Panc1 (cell line): ENCODE measurements at regions not wholly inside any gene's neighbourhood (a gene's known extent, or its start where the extent isn't known, plus 50 kb on each side); places are given as distances from the start of the nearest gene placed in this dataset.
"Not testable (repeated sequence)": the region's sequence is repeated elsewhere in the genome, so short reads cannot be mapped to it uniquely, and the experiment has no call there.

ENCODE experiments used
- ATAC-seq: fragments of 200-7000 bp; cut with Tn5 transposase; 2 replicates; pipeline ENCODE4 v1.9.1; 2020; ENCODE audit warnings: mild to moderate bottlenecking, moderate library complexity
- BruUV-seq: library from RNA; stranded (reverse); fragments of 400-500 nt; replicated peaks from 2 replicates; lab custom pipeline; 2021; lab: Mats Ljungman, UMichigan
- CTCF ChIA-PET: fragments of 300-600 bp; sonication (Branson Sonifier 250); formaldehyde crosslinking; loops from one replicate; lab custom pipeline; 2022; ENCODE audit warnings: antibody characterized with exemption; lab: Charles Lee
- POLR2A ChIA-PET: fragments of 300-600 bp; sonication (Branson Sonifier 250); formaldehyde crosslinking; loops from one replicate; lab custom pipeline; 2022; ENCODE audit warnings: antibody characterized with exemption; lab: Charles Lee
- DNase-seq: peaks from one replicate; pipeline ENCODE4 v3.0.0-alpha.2; 2010; ENCODE audit warnings: low read depth, low spot score
- H3K27ac ChIP-seq: 2 replicates; pipeline ENCODE4 v1.5.1; 2011; ENCODE audit warnings: mild to moderate bottlenecking, low read length, inconsistent platforms
- H3K27me3 ChIP-seq: fragments of 200-500 bp; sonication (Bioruptor generic); 2 replicates; pipeline ENCODE4 v1.6.0; 2014; ENCODE audit warnings: low read length, inconsistent platforms; ENCODE audit not compliant: control insufficient read depth, insufficient read depth
- H3K36me3 ChIP-seq: fragments of 200-500 bp; sonication (Bioruptor generic); 2 replicates; pipeline ENCODE4 v1.5.1; 2014; ENCODE audit warnings: inconsistent platforms, mild to moderate bottlenecking, low read length, moderate library complexity; ENCODE audit not compliant: control insufficient read depth, insufficient read depth
- H3K4me1 ChIP-seq: 2 replicates; pipeline ENCODE4 v1.5.1; 2011; ENCODE audit warnings: inconsistent platforms, mild to moderate bottlenecking, low read length, moderate library complexity; ENCODE audit not compliant: control insufficient read depth, insufficient read depth
- H3K4me3 ChIP-seq, 2 experiments: 2 replicates each; pipeline ENCODE4 v1.5.1; 2011 to 2012; ENCODE audit warnings: low read depth in 2 of 2, low read length in 2 of 2, mild to moderate bottlenecking in 2 of 2, inconsistent platforms in 1 of 2, moderate library complexity in 1 of 2
- H3K9me3 ChIP-seq: fragments of 200-500 bp; sonication (Bioruptor generic); 2 replicates; pipeline ENCODE4 v1.5.1; 2014; ENCODE audit warnings: low read depth, mild to moderate bottlenecking, inconsistent platforms, low read length, moderate library complexity; ENCODE audit not compliant: control insufficient read depth, insufficient read depth
- POLR2AphosphoS5 ChIP-seq: IDR thresholded peaks from 2 replicates; pipeline ENCODE4 v1.6.1; 2012; ENCODE audit warnings: mild to moderate bottlenecking, low read depth, low read length, moderate library complexity
- REST ChIP-seq, 2 experiments: IDR thresholded peaks; 2 replicates each; pipeline ENCODE4 v1.6.1; 2011 to 2012; ENCODE audit warnings: low read depth in 2 of 2, control low read depth in 1 of 2, low read length in 1 of 2, mild to moderate bottlenecking in 1 of 2, moderate library complexity in 1 of 2; ENCODE audit not compliant: insufficient read depth in 1 of 2
- SIN3A ChIP-seq: IDR thresholded peaks from 2 replicates; pipeline ENCODE4 v1.6.1; 2012; ENCODE audit warnings: low read depth, mild to moderate bottlenecking, low read length, moderate library complexity, borderline replicate concordance; ENCODE audit not compliant: insufficient read depth
- in situ Hi-C: cut with HindIII; loops from 2 replicates; pipeline ENCODE4 v1.10.0; 2016; ENCODE audit warnings: low sequenced_read_pairs, low pct_unique_long_range_greater_than_20kb
- intact Hi-C: fragments of 100-400 bp; cut with micrococcal nuclease; formaldehyde crosslinking; loops from one replicate; pipeline ENCODE4 v1.10.0; 2022; ENCODE audit not compliant: unreplicated experiment

GRCh38 chr14:105746124-105746514, 219.7 kb downstream of the TMEM121 start:
- no peaks in the 10 kb centered on the region for H3K9me3 ChIP-seq
- H3K27ac ChIP-seq: no peak overlapping the region
- no peaks in the 10 kb centered on the region for H3K4me1 ChIP-seq
- DNase-seq: no peak
- no peak for TF ChIP-seq REST (IDR thresholded peaks at IDR 0.05; ENCODE audit: insufficient read depth in 1 of 2, low read depth in 2 of 2, low read length in 1 of 2)
- no peak for TF ChIP-seq POLR2AphosphoS5
- no peak for TF ChIP-seq SIN3A
- in situ Hi-C loops (no loop called here), intact Hi-C loops (no loop called here)
- ChIA-PET POLR2A (no interaction called here), CTCF (no interaction called here)
- no TSS peak for BruUV-seq
- no peak overlapping the region for H3K4me3 ChIP-seq
- ATAC-seq: no peak
- no peaks in the 10 kb centered on the region for H3K36me3 ChIP-seq
- H3K27me3 ChIP-seq: no peaks in the 10 kb centered on the region

- CTCF ChIA-PET, in situ Hi-C loops: not testable (repeated sequence)
Observed at GRCh38 chr14:105746800-105747502, 220.6 kb downstream of the TMEM121 start.

GRCh38 chr14:105747503-105748203, 221.3 kb downstream of the TMEM121 start:
- H3K27me3 ChIP-seq, DNase-seq, POLR2A ChIA-PET, intact Hi-C loops, H3K4me3 ChIP-seq, BruUV-seq, ATAC-seq, H3K36me3 ChIP-seq, CTCF ChIA-PET, H3K9me3 ChIP-seq, H3K4me1 ChIP-seq, H3K27ac ChIP-seq, in situ Hi-C loops: not testable (repeated sequence)

More at GRCh38 chr14:105746800-105747502, 220.6 kb downstream of the TMEM121 start:
- H3K4me1 ChIP-seq, H3K9me3 ChIP-seq, H3K36me3 ChIP-seq, POLR2A ChIA-PET, intact Hi-C loops, H3K27me3 ChIP-seq, DNase-seq, H3K4me3 ChIP-seq, H3K27ac ChIP-seq, BruUV-seq: not testable (repeated sequence)
- TF ChIP-seq REST (IDR thresholded peaks at IDR 0.05; ENCODE audit: insufficient read depth in 1 of 2, low read depth in 2 of 2, low read length in 1 of 2): peak; percentile 53 to 62; a peak in 2 of 4 replicates
- peak; percentile 34; the same call in 1 of the 2 replicates for ATAC-seq
